ENCODE measurements at regions not wholly inside any gene's neighbourhood (a gene's known extent, or its start where the extent isn't known, plus 50 kb on each side); places are given as distances from the start of the nearest gene placed in this dataset.

DNA sequence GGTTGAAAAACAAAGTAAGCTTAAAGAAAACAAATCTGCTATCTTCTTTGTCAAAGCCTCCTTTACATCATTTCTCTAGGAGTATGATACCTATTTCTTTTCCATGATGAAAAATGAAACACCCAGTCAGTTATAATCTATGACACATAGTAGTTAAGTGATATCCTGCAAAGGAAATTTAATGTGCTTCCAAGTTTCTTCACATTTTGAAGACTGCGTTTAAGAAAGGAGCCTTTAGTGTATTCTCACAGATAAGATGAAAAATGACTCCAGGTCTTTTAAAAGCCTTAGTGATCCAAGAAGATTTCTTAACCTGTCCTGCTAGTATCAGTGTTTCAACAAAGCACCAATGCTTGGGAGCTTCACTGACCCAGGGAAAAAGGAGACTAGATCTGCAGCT is 356.7 kb downstream of the CCDC85A start:
- H3K56ac ChIP-seq (ENCODE audit: insufficient read length, low read depth, low read length), result no peak overlapping the region
- no peak overlapping the region for H3K4me2 ChIP-seq (ENCODE audit: insufficient read depth, insufficient read length, low read length)
- H3K79me2 ChIP-seq (ENCODE audit: insufficient read depth, low read length), result no peaks in the 10 kb centered on the region
- no peak overlapping the region for H3K18ac ChIP-seq (ENCODE audit: insufficient read length, low read depth, low read length)
- no peak overlapping the region for H2AK5ac ChIP-seq (ENCODE audit: insufficient read length, low read length)
- no CpG with 5 or more reads among the region's 1 CpG for WGBS (ENCODE audit: extremely low coverage, insufficient read length, low lambda C conversion rate)
- H3K4me1 ChIP-seq (ENCODE audit: insufficient read depth, low read length), result no peaks in the 10 kb centered on the region
- H4K8ac ChIP-seq (replicated peaks; ENCODE audit: insufficient read length, low read depth, low read length), result no peak overlapping the region
- no peaks in the 10 kb centered on the region for H3K23me2 ChIP-seq (ENCODE audit: insufficient read length, low read depth, low read length, poor library complexity, severe bottlenecking)
- no peak overlapping the region for H3K4me3 Mint-ChIP-seq
- H3K79me1 ChIP-seq (ENCODE audit: insufficient read depth, low read depth, low read length, poor library complexity, severe bottlenecking), result no peaks in the 10 kb centered on the region
- no peak for DNase-seq
- H2BK20ac ChIP-seq (ENCODE audit: low read depth, low read length, poor library complexity, severe bottlenecking), result no peak overlapping the region
- TF ChIP-seq, protein P1, sequence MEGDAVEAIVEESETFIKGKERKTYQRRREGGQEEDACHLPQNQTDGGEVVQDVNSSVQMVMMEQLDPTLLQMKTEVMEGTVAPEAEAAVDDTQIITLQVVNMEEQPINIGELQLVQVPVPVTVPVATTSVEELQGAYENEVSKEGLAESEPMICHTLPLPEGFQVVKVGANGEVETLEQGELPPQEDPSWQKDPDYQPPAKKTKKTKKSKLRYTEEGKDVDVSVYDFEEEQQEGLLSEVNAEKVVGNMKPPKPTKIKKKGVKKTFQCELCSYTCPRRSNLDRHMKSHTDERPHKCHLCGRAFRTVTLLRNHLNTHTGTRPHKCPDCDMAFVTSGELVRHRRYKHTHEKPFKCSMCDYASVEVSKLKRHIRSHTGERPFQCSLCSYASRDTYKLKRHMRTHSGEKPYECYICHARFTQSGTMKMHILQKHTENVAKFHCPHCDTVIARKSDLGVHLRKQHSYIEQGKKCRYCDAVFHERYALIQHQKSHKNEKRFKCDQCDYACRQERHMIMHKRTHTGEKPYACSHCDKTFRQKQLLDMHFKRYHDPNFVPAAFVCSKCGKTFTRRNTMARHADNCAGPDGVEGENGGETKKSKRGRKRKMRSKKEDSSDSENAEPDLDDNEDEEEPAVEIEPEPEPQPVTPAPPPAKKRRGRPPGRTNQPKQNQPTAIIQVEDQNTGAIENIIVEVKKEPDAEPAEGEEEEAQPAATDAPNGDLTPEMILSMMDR (conservative IDR thresholded peaks at IDR 0.05), result no peak
- no peak overlapping the region for H2AFZ ChIP-seq (ENCODE audit: low read length)
- H4K20me1 ChIP-seq (ENCODE audit: control insufficient read depth, insufficient read depth, insufficient read length), result no peaks in the 10 kb centered on the region
- H3K9ac ChIP-seq (ENCODE audit: extremely low read depth, insufficient read length, low read length), result no peak overlapping the region
- no peaks in the 10 kb centered on the region; the same call in 1 of the 2 replicates for H3K27me3 Mint-ChIP-seq (ENCODE audit: low read depth)
- no peak overlapping the region for H3K27ac ChIP-seq (ENCODE audit: insufficient read length, low read depth, low read length)
- H4K91ac ChIP-seq (ENCODE audit: insufficient read length, low read depth, low read length), result no peak overlapping the region
- H3K4me1 Mint-ChIP-seq, result no peaks in the 10 kb centered on the region
- no peak overlapping the region for H2BK120ac ChIP-seq (ENCODE audit: low read depth, low read length, poor library complexity, severe bottlenecking)
- no peak overlapping the region for H2BK12ac ChIP-seq (ENCODE audit: insufficient read length, low read depth, low read length)
- no peak overlapping the region for H3K14ac ChIP-seq (ENCODE audit: insufficient read depth, low read length)
- no peak overlapping the region for H3T11ph ChIP-seq (ENCODE audit: low read length)
- H3K9me3 ChIP-seq (ENCODE audit: control insufficient read depth, low read depth, low read length), result no peaks in the 10 kb centered on the region
- no peak overlapping the region for H3K27ac Mint-ChIP-seq
- no peak overlapping the region for H4K5ac ChIP-seq (ENCODE audit: insufficient read length, low read depth, low read length)
- peaks cover 0 to 6% of the 10 kb centered on the region in 2 experiments; a peak in 3 of 5 replicates for H3K9me3 Mint-ChIP-seq
- no peak overlapping the region for H3K23ac ChIP-seq (ENCODE audit: insufficient read length, low read depth, low read length)
- H3K27me3 ChIP-seq (ENCODE audit: insufficient read depth, low read length), result no peaks in the 10 kb centered on the region
- no peaks in the 10 kb centered on the region for H3K36me3 Mint-ChIP-seq (ENCODE audit: insufficient read depth in 1 of 3, low read depth in 3 of 3)
- H2BK15ac ChIP-seq (ENCODE audit: low read depth, low read length), result no peak overlapping the region
- no peak overlapping the region for H2BK5ac ChIP-seq (ENCODE audit: insufficient read length, low read length)
- H3K4ac ChIP-seq (ENCODE audit: low read depth, low read length), result no peak overlapping the region

Data from H9 (cell line).